MM.1S (cell line): ENCODE measurements at regions not wholly inside any gene's neighbourhood (a gene's known extent, or its start where the extent isn't known, plus 50 kb on each side); places are given as distances from the start of the nearest gene placed in this dataset.

ENCODE experiments used
- DNase-seq: peaks from one replicate; pipeline ENCODE4 v3.0.0-alpha.2; 2015
- H2AFZ ChIP-seq: fragments of 300-600 bp; sonication (generic); 2 replicates; pipeline ENCODE4 v1.6.0; 2016; ENCODE audit warnings: antibody characterized with exemption, low read length
- H3F3A ChIP-seq: fragments of 300-600 bp; sonication (generic); 2 replicates; pipeline ENCODE4 v1.6.1; 2016; ENCODE audit warnings: mild to moderate bottlenecking, antibody characterized with exemption, low read length, moderate library complexity, mixed read lengths; ENCODE audit not compliant: insufficient read depth
- H3K27ac ChIP-seq: fragments of 300-600 bp; sonication (generic); 2 replicates; pipeline ENCODE4 v1.5.1; 2016; ENCODE audit warnings: mild to moderate bottlenecking, low read length
- H3K27me3 ChIP-seq: fragments of 300-600 bp; sonication (generic); replicated peaks from 2 replicates; pipeline ENCODE4 v1.6.0; 2016; ENCODE audit warnings: low read length; ENCODE audit not compliant: insufficient read depth
- H3K36me3 ChIP-seq: fragments of 300-600 bp; sonication (generic); replicated peaks from 2 replicates; pipeline ENCODE4 v1.6.1; 2016; ENCODE audit warnings: mild to moderate bottlenecking, low read length, mixed read lengths; ENCODE audit not compliant: insufficient read depth
- H3K4me1 ChIP-seq: fragments of 300-600 bp; sonication (generic); 2 replicates; pipeline ENCODE4 v1.6.1; 2016; ENCODE audit warnings: low read length, mixed read lengths
- H3K4me2 ChIP-seq: fragments of 300-600 bp; sonication (generic); 2 replicates; pipeline ENCODE4 v1.6.0; 2016; ENCODE audit warnings: low read depth, low read length
- H3K4me3 ChIP-seq: fragments of 300-600 bp; sonication (generic); 2 replicates; pipeline ENCODE4 v1.5.1; 2016; ENCODE audit warnings: low read length, mixed read lengths
- H3K79me2 ChIP-seq: fragments of 300-600 bp; sonication (generic); 2 replicates; pipeline ENCODE4 v1.6.1; 2016; ENCODE audit warnings: mixed run types, low read length, mixed read lengths
- H3K9ac ChIP-seq: fragments of 300-600 bp; sonication (generic); 2 replicates; pipeline ENCODE4 v1.6.1; 2016; ENCODE audit warnings: low read length, mixed read lengths
- H3K9me2 ChIP-seq: fragments of 300-600 bp; sonication (generic); replicated peaks from 2 replicates; pipeline ENCODE4 v1.6.1; 2016; ENCODE audit warnings: mild to moderate bottlenecking, low read length, mixed read lengths; ENCODE audit not compliant: insufficient read depth
- H3K9me3 ChIP-seq: fragments of 300-600 bp; sonication (generic); replicated peaks from 2 replicates; pipeline ENCODE4 v1.6.1; 2016; ENCODE audit warnings: mild to moderate bottlenecking, low read length, mixed read lengths; ENCODE audit not compliant: insufficient read depth
- H4K20me1 ChIP-seq: fragments of 300-600 bp; sonication (generic); 2 replicates; pipeline ENCODE4 v1.6.1; 2016; ENCODE audit warnings: mild to moderate bottlenecking, low read length, moderate library complexity, mixed read lengths; ENCODE audit not compliant: insufficient read depth
- CTCF ChIP-seq: fragments of 300-600 bp; sonication (generic); IDR thresholded peaks from 2 replicates; pipeline ENCODE4 v1.5.1; 2016; ENCODE audit warnings: antibody characterized with exemption, low read length, mixed read lengths
- EZH2 ChIP-seq: fragments of 300-600 bp; sonication (generic); optimal IDR thresholded peaks from 2 replicates; pipeline ENCODE3; 2017; ENCODE audit warnings: low read depth, mild to moderate bottlenecking, antibody characterized with exemption, low read length, mixed read lengths
- EZH2phosphoT487 ChIP-seq: fragments of 300-600 bp; sonication (generic); IDR thresholded peaks from 2 replicates; pipeline ENCODE4 v1.6.1; 2018; ENCODE audit warnings: antibody characterized with exemption, low read length

GRCh38 chr5:104941030-104941645 is 1378.5 kb upstream of the NUDT12 start:
- H3K27me3 ChIP-seq, result no peaks in the 10 kb centered on the region
- H3K4me1 ChIP-seq, result no peaks in the 10 kb centered on the region
- H3K4me3 ChIP-seq, result no peak overlapping the region
- no peaks in the 10 kb centered on the region for H3K36me3 ChIP-seq
- no peak for DNase-seq
- no peaks in the 10 kb centered on the region for H3K9me2 ChIP-seq
- no peak overlapping the region for H2AFZ ChIP-seq
- no peaks in the 10 kb centered on the region for H3K9me3 ChIP-seq
- H3F3A ChIP-seq, result no peaks in the 10 kb centered on the region
- H3K4me2 ChIP-seq, result no peak overlapping the region
- H3K9ac ChIP-seq, result no peak overlapping the region
- no peaks in the 10 kb centered on the region for H3K79me2 ChIP-seq
- TF ChIP-seq CTCF (no peak), EZH2 (no peak)
- H3K27ac ChIP-seq, result no peak overlapping the region
- H4K20me1 ChIP-seq, result no peaks in the 10 kb centered on the region

GRCh38 chr5:104937598-104937997 is 1375.0 kb upstream of the NUDT12 start:
- no peak for DNase-seq
- no peaks in the 10 kb centered on the region for H3K9me3 ChIP-seq
- no peak overlapping the region for H3K4me2 ChIP-seq
- H3K27me3 ChIP-seq, result no peaks in the 10 kb centered on the region
- no peak overlapping the region for H3K27ac ChIP-seq
- H3K9ac ChIP-seq, result no peak overlapping the region
- H3K36me3 ChIP-seq, result no peaks in the 10 kb centered on the region
- no peaks in the 10 kb centered on the region for H3K4me1 ChIP-seq
- no peaks in the 10 kb centered on the region for H4K20me1 ChIP-seq
- H3K4me3 ChIP-seq, result no peak overlapping the region
- H3F3A ChIP-seq, result no peaks in the 10 kb centered on the region
- no peak overlapping the region for H2AFZ ChIP-seq
- H3K9me2 ChIP-seq, result no peaks in the 10 kb centered on the region
- H3K79me2 ChIP-seq, result no peaks in the 10 kb centered on the region
- TF ChIP-seq EZH2 (no peak), EZH2phosphoT487 (no peak), CTCF (no peak)

- Histone ChIP-seq H2AFZ (no peak overlapping the region), H3K9me2 (no peaks in the 10 kb centered on the region), H3K9ac (no peak overlapping the region), H3K4me3 (no peak overlapping the region), H3K36me3 (no peaks in the 10 kb centered on the region), H3F3A (no peaks in the 10 kb centered on the region), H4K20me1 (no peaks in the 10 kb centered on the region), H3K4me2 (no peak overlapping the region), H3K79me2 (no peaks in the 10 kb centered on the region), H3K27me3 (no peaks in the 10 kb centered on the region), H3K9me3 (no peaks in the 10 kb centered on the region), H3K27ac (no peak overlapping the region), H3K4me1 (no peaks in the 10 kb centered on the region)
- TF ChIP-seq EZH2phosphoT487, result no peak
- TF ChIP-seq CTCF, result no peak
- TF ChIP-seq EZH2, result no peak
- DNase-seq, result no peak
These were observed 1369.8 kb upstream of the NUDT12 start for GRCh38 chr5:104932431-104932830.
